A549 (cell line): ENCODE measurements at regions not wholly inside any gene's neighbourhood (a gene's known extent, or its start where the extent isn't known, plus 50 kb on each side); places are given as distances from the start of the nearest gene placed in this dataset.

Experiments used
- POLR2A ChIP-seq: IDR thresholded peaks from 2 replicates; pipeline ENCODE4 v1.6.1; 2012; ENCODE audit warnings: mild to moderate bottlenecking, low read length
- REST ChIP-seq: fragments of 200-600 bp; sonication (generic); IDR thresholded peaks from 2 replicates; pipeline ENCODE4 v1.6.1; 2016; ENCODE audit warnings: antibody characterized with exemption, mild to moderate bottlenecking, moderate library complexity
- TF ChIP-seq, protein P1 (sequence below): fragments of >200 bp; sonication (Bioruptor Twin); formaldehyde crosslinking; IDR thresholded peaks from 3 replicates; pipeline ENCODE4 v1.5.1; 2016

- TF ChIP-seq, protein P1, sequence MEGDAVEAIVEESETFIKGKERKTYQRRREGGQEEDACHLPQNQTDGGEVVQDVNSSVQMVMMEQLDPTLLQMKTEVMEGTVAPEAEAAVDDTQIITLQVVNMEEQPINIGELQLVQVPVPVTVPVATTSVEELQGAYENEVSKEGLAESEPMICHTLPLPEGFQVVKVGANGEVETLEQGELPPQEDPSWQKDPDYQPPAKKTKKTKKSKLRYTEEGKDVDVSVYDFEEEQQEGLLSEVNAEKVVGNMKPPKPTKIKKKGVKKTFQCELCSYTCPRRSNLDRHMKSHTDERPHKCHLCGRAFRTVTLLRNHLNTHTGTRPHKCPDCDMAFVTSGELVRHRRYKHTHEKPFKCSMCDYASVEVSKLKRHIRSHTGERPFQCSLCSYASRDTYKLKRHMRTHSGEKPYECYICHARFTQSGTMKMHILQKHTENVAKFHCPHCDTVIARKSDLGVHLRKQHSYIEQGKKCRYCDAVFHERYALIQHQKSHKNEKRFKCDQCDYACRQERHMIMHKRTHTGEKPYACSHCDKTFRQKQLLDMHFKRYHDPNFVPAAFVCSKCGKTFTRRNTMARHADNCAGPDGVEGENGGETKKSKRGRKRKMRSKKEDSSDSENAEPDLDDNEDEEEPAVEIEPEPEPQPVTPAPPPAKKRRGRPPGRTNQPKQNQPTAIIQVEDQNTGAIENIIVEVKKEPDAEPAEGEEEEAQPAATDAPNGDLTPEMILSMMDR = peak; percentile 40
- TF ChIP-seq POLR2A (no peak), REST (no peak)
Observed at GRCh38 chrX:37926700-37927099, 79.3 kb upstream of the DYNLT3 start.
